Pulmonary artery endothelial cell (primary cell): ENCODE measurements at regions not wholly inside any gene's neighbourhood (a gene's known extent, or its start where the extent isn't known, plus 50 kb on each side); places are given as distances from the start of the nearest gene placed in this dataset.
"Not testable (repeated sequence)": the region's sequence is repeated elsewhere in the genome, so short reads cannot be mapped to it uniquely, and the experiment has no call there.

Source experiments
- DNase-seq: peaks from one replicate; pipeline ENCODE4 v3.0.0-alpha.2; 2011; ENCODE audit warnings: low read depth, low spot score

GRCh38 chr10:59454171-59454919 is 92.0 kb upstream of the FAM13C start:
- DNase-seq: no peak

GRCh38 chr10:59448616-59449015 is 86.3 kb upstream of the FAM13C start:
- no peak for DNase-seq

GRCh38 chr10:59435707-59436106 is 73.4 kb upstream of the FAM13C start:
- no peak for DNase-seq

- no peak for DNase-seq
Measured at GRCh38 chr10:59434463-59435321, 72.3 kb upstream of the FAM13C start.

- DNase-seq: no peak
Measured at GRCh38 chr10:59433720-59434428, 71.5 kb upstream of the FAM13C start.

- no peak for DNase-seq
Measured at GRCh38 chr10:59432207-59432900, 70.0 kb upstream of the FAM13C start.

GRCh38 chr10:59413795-59414194 is 51.4 kb upstream of the FAM13C start:
- not testable (repeated sequence) for DNase-seq
